Activated T-helper 1 cell treated with anti-CD3 and anti-CD28 coated beads, Interleukin-12 subunit alpha, Interleukin-12 subunit beta, Interleukin-2, Interleukin-4 antibody, amounts not matched to agents 30 ng/mL and 10 ng/mL and 1 ng/mL, durations not matched to agents 14 hours and 24 hours and 36 hours (primary cell): ENCODE measurements at regions not wholly inside any gene's neighbourhood (a gene's known extent, or its start where the extent isn't known, plus 50 kb on each side); places are given as distances from the start of the nearest gene placed in this dataset.
"Not testable (repeated sequence)": the region's sequence is repeated elsewhere in the genome, so short reads cannot be mapped to it uniquely, and the experiment has no call there.

ENCODE experiments used
- DNase-seq: peaks from one replicate; pipeline ENCODE4 v3.0.0; 2021; ENCODE audit warnings: low spot score
- H3K27ac Mint-ChIP-seq: one replicate; pipeline ENCODE4 v1.8.0; 2021; ENCODE audit warnings: mild to moderate bottlenecking, mixed read lengths
- H3K27me3 Mint-ChIP-seq: one replicate; pipeline ENCODE4 v1.8.0; 2022; ENCODE audit warnings: mild to moderate bottlenecking, moderate library complexity, mixed read lengths; ENCODE audit not compliant: insufficient read depth
- H3K36me3 Mint-ChIP-seq: one replicate; pipeline ENCODE4 v1.8.0; 2021; ENCODE audit warnings: low read depth, mixed read lengths
- H3K4me1 Mint-ChIP-seq: one replicate; pipeline ENCODE4 v1.8.0; 2021; ENCODE audit warnings: low read depth, mixed read lengths
- H3K4me3 Mint-ChIP-seq: one replicate; pipeline ENCODE4 v1.8.0; 2021; ENCODE audit warnings: mild to moderate bottlenecking, moderate library complexity, mixed read lengths
- H3K9me3 Mint-ChIP-seq: one replicate; pipeline ENCODE4 v1.8.0; 2021; ENCODE audit warnings: mixed read lengths
- intact Hi-C: fragments of 100-400 bp; cut with micrococcal nuclease; formaldehyde crosslinking; loops from one replicate; pipeline ENCODE4 v1.15.1; 2024

DNA sequence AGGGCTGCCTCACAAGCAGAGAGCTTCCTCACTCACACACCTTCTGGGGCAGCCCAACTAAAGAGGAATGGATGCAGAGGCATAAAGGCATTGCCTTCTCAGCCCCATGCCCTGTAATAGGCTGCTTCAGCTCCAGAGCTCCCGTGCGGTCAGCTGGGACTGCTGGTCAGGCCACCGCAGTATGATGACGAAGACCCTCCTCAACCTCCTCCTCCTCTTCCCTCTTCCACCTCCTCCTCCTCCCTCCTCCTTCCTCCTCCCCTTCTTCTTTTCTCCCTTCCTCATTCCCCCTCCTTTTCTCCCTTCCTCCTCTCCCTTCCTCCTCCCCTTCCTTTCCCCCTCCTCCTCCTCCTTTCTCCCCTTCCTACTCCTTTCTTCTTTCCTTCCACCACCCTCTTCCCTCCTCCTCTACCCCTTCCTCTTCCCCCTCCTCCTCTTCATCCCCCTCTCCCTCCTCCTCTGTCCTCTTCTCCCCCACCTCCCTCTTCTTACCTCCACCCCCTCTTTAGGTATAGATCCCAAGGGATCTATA is 465.3 kb upstream of the CDH4 start:
- Mint-ChIP-seq H3K36me3 (no peaks in the 10 kb centered on the region), H3K4me1 (no peaks in the 10 kb centered on the region), H3K27ac (no peak overlapping the region), H3K27me3 (no peaks in the 10 kb centered on the region), H3K9me3 (no peaks in the 10 kb centered on the region), H3K4me3 (no peak overlapping the region)
- intact Hi-C loops, result no loop called here
- DNase-seq, result no peak

- H3K4me1 Mint-ChIP-seq, result no peaks in the 10 kb centered on the region
- no peak overlapping the region for H3K27ac Mint-ChIP-seq
- H3K4me3 Mint-ChIP-seq, result no peak overlapping the region
- no peak for DNase-seq
- intact Hi-C loops, result no loop called here
- H3K9me3 Mint-ChIP-seq, result no peaks in the 10 kb centered on the region
- H3K27me3 Mint-ChIP-seq, result no peaks in the 10 kb centered on the region
- H3K36me3 Mint-ChIP-seq, result no peaks in the 10 kb centered on the region
Measured at GRCh38 chr20:60787276-60787675, 464.8 kb upstream of the CDH4 start.

DNA sequence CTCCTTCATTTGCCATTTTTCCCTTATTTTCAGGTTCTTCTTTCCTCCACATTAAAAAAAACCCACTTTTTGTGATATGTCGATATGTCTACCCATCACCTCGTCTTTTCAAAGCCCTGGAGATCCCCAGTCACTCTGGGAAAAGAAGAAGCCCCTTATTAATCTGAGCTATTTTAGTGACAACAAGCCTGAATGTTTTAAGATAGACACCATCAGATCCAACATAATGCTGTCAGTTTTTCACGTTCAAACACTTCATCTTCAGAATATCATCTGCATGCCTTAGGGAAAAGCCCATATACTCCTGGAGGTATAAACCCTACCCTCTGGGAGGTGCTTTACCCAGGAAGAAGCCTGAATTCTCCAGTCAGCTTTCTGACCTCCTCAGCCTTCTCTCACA is 464.0 kb upstream of the CDH4 start:
- no peaks in the 10 kb centered on the region for H3K27me3 Mint-ChIP-seq
- H3K36me3 Mint-ChIP-seq, result no peaks in the 10 kb centered on the region
- H3K9me3 Mint-ChIP-seq, result no peaks in the 10 kb centered on the region
- no peaks in the 10 kb centered on the region for H3K4me1 Mint-ChIP-seq
- intact Hi-C loops, result no loop called here
- DNase-seq, result no peak
- no peak overlapping the region for H3K4me3 Mint-ChIP-seq
- H3K27ac Mint-ChIP-seq, result no peak overlapping the region

GRCh38 chr20:60789399-60789798 is 462.7 kb upstream of the CDH4 start:
- Mint-ChIP-seq H3K36me3 (no peaks in the 10 kb centered on the region), H3K4me1 (no peaks in the 10 kb centered on the region), H3K27ac (no peak overlapping the region), H3K9me3 (no peaks in the 10 kb centered on the region), H3K4me3 (no peak overlapping the region), H3K27me3 (no peaks in the 10 kb centered on the region)
- DNase-seq, result no peak
- intact Hi-C loops, result no loop called here

DNA sequence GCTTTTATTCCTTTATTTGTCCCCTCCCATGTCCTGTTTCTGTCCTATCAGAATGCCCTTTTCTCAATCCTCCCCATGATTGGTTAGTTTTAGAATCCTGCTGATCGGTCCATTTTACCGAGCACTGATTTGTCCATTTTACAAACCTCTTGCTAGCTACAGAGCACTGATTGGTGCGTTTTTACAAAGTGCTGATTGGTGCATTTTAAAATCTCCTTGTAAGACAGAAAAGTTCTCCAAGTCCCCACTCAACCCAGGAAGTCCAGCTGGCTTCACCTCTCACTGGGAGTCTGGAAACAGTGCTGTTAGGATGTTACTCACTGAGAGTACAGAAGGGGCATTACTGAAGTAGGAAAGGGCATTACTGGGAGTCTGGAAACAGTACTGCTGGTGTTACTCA is 461.7 kb upstream of the CDH4 start:
- H3K4me3 Mint-ChIP-seq, H3K9me3 Mint-ChIP-seq, intact Hi-C loops, DNase-seq, H3K4me1 Mint-ChIP-seq, H3K27ac Mint-ChIP-seq, H3K27me3 Mint-ChIP-seq, H3K36me3 Mint-ChIP-seq: not testable (repeated sequence)

DNA sequence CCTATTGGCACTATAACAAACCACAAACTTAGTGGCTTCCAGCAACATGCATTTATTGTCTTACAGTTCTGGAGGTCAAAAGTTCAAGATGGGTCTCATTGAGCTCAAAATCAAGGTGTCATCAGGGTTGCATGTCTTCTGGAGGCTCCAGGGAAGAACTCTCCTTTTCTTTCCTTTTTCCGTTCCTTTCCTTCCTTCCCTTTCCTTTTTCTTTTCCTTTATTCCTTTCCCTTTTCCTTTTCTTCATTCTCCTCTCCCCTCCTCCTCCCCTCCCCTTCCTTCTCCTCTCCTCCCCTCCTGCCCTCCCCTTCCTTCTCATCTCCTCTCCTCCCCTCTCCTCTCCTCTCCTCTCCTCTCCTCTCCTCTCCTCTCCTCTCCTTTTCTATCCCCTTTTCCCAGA is 460.2 kb upstream of the CDH4 start:
- H3K4me3 Mint-ChIP-seq, result no peak overlapping the region
- H3K4me1 Mint-ChIP-seq, result no peaks in the 10 kb centered on the region
- no peaks in the 10 kb centered on the region for H3K9me3 Mint-ChIP-seq
- DNase-seq, result no peak
- peaks cover 2% of the 10 kb centered on the region for H3K27me3 Mint-ChIP-seq
- intact Hi-C loops, result no loop called here
- no peak overlapping the region for H3K27ac Mint-ChIP-seq
- H3K36me3 Mint-ChIP-seq, result no peaks in the 10 kb centered on the region

GRCh38 chr20:60792941-60793340 is 459.1 kb upstream of the CDH4 start:
- Mint-ChIP-seq H3K27ac (no peak overlapping the region), H3K9me3 (peaks cover 4% of the 10 kb centered on the region), H3K27me3 (peaks cover 2% of the 10 kb centered on the region), H3K4me1 (no peaks in the 10 kb centered on the region), H3K4me3 (no peak overlapping the region), H3K36me3 (no peaks in the 10 kb centered on the region)
- DNase-seq, result no peak
- intact Hi-C loops, result no loop called here

- Mint-ChIP-seq H3K9me3 (peaks cover 4% of the 10 kb centered on the region), H3K36me3 (no peaks in the 10 kb centered on the region), H3K27me3 (peaks cover 2% of the 10 kb centered on the region), H3K27ac (no peak overlapping the region), H3K4me1 (no peaks in the 10 kb centered on the region), H3K4me3 (no peak overlapping the region)
- no peak for DNase-seq
- intact Hi-C loops, result no loop called here
Measured at GRCh38 chr20:60794674-60795073, 457.4 kb upstream of the CDH4 start.

DNA sequence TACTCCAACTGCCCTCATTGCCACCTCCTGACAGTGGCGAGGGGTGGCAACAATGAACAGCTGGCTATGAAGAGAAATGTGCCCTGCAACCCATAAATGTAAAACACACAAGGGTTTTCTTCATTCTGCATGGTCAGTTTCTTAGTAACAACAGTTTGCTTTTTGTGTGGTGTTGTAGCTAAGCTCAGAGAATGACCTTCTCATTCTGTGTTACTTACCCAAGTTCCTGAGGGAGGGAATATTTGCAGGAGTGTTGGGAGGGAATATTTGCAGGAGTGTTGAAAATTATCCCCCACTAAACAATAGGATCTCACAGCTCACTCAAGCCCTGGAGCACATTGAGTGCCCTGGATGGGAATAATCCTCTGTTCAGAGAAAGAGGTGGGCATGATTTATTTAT is 456.4 kb upstream of the CDH4 start:
- H3K9me3 Mint-ChIP-seq, result peaks cover 4% of the 10 kb centered on the region
- H3K27me3 Mint-ChIP-seq, result peaks cover 2% of the 10 kb centered on the region
- intact Hi-C loops, result no loop called here
- H3K4me3 Mint-ChIP-seq, result no peak overlapping the region
- H3K27ac Mint-ChIP-seq, result no peak overlapping the region
- no peaks in the 10 kb centered on the region for H3K36me3 Mint-ChIP-seq
- no peaks in the 10 kb centered on the region for H3K4me1 Mint-ChIP-seq
- DNase-seq, result no peak

- H3K4me1 Mint-ChIP-seq, result no peaks in the 10 kb centered on the region
- peaks cover 2% of the 10 kb centered on the region for H3K27me3 Mint-ChIP-seq
- H3K36me3 Mint-ChIP-seq, result no peaks in the 10 kb centered on the region
- intact Hi-C loops, result no loop called here
- no peak for DNase-seq
- H3K27ac Mint-ChIP-seq, result no peak overlapping the region
- peaks cover 4% of the 10 kb centered on the region for H3K9me3 Mint-ChIP-seq
- no peak overlapping the region for H3K4me3 Mint-ChIP-seq
Measured at GRCh38 chr20:60800185-60800584, 451.9 kb upstream of the CDH4 start.

- Mint-ChIP-seq H3K9me3 (peaks cover 3% of the 10 kb centered on the region), H3K4me3 (no peak overlapping the region), H3K4me1 (no peaks in the 10 kb centered on the region), H3K27me3 (no peaks in the 10 kb centered on the region), H3K27ac (no peak overlapping the region), H3K36me3 (no peaks in the 10 kb centered on the region)
- no peak for DNase-seq
- intact Hi-C loops, result no loop called here
Measured at GRCh38 chr20:60802676-60803075, 449.4 kb upstream of the CDH4 start.

- intact Hi-C loops, result no loop called here
- no peaks in the 10 kb centered on the region for H3K36me3 Mint-ChIP-seq
- no peak overlapping the region for H3K27ac Mint-ChIP-seq
- no peak for DNase-seq
- H3K27me3 Mint-ChIP-seq, result no peaks in the 10 kb centered on the region
- H3K9me3 Mint-ChIP-seq, result no peaks in the 10 kb centered on the region
- H3K4me1 Mint-ChIP-seq, result no peaks in the 10 kb centered on the region
- no peak overlapping the region for H3K4me3 Mint-ChIP-seq
Measured at GRCh38 chr20:60803335-60804055, 448.6 kb upstream of the CDH4 start.

- H3K27me3 Mint-ChIP-seq, result no peaks in the 10 kb centered on the region
- intact Hi-C loops, result no loop called here
- H3K9me3 Mint-ChIP-seq, result no peaks in the 10 kb centered on the region
- DNase-seq, result no peak
- no peak overlapping the region for H3K27ac Mint-ChIP-seq
- H3K36me3 Mint-ChIP-seq, result no peaks in the 10 kb centered on the region
- H3K4me1 Mint-ChIP-seq, result no peaks in the 10 kb centered on the region
- no peak overlapping the region for H3K4me3 Mint-ChIP-seq
Measured at GRCh38 chr20:60804240-60804917, 447.7 kb upstream of the CDH4 start.
